Nephron progenitor cell (in vitro differentiated cells): ENCODE measurements at regions not wholly inside any gene's neighbourhood (a gene's known extent, or its start where the extent isn't known, plus 50 kb on each side); places are given as distances from the start of the nearest gene placed in this dataset.

Source experiments
- DNase-seq: peaks from one replicate; pipeline ENCODE4 v3.0.0; 2021
- H3K27ac Mint-ChIP-seq: 2 replicates; pipeline ENCODE4 v1.8.0; 2021; ENCODE audit warnings: mild to moderate bottlenecking, moderate library complexity, mixed read lengths
- H3K27me3 Mint-ChIP-seq: 2 replicates; pipeline ENCODE4 v1.8.0; 2021; ENCODE audit warnings: mild to moderate bottlenecking, low read depth, mixed read lengths; ENCODE audit not compliant: poor library complexity
- H3K36me3 Mint-ChIP-seq: 2 replicates; pipeline ENCODE4 v1.8.0; 2021; ENCODE audit warnings: low read depth, mixed read lengths
- H3K4me1 Mint-ChIP-seq: 2 replicates; pipeline ENCODE4 v1.8.0; 2021; ENCODE audit warnings: mixed read lengths
- H3K4me3 Mint-ChIP-seq: 2 replicates; pipeline ENCODE4 v1.8.0; 2021; ENCODE audit warnings: mild to moderate bottlenecking, moderate library complexity, mixed read lengths
- H3K9me3 Mint-ChIP-seq: 2 replicates; pipeline ENCODE4 v1.8.0; 2021; ENCODE audit warnings: mild to moderate bottlenecking, moderate library complexity, mixed read lengths
- CTCF ChIP-seq: fragments of 200-600 bp; sonication (generic); IDR thresholded peaks from 2 replicates; pipeline ENCODE4 v1.5.0; 2021; ENCODE audit warnings: antibody characterized with exemption

- H3K27ac Mint-ChIP-seq: no peak overlapping the region
- no peak overlapping the region for H3K4me3 Mint-ChIP-seq
- peaks cover 6% of the 10 kb centered on the region for H3K36me3 Mint-ChIP-seq
- DNase-seq: no peak
- no peaks in the 10 kb centered on the region for H3K4me1 Mint-ChIP-seq
- no peaks in the 10 kb centered on the region for H3K27me3 Mint-ChIP-seq
- no peak for TF ChIP-seq CTCF
- peaks cover 14% of the 10 kb centered on the region for H3K9me3 Mint-ChIP-seq
These were observed 619.1 kb downstream of the NYAP2 start for GRCh38 chr2:226018641-226019040.

GRCh38 chr2:226017537-226017936, 618.0 kb downstream of the NYAP2 start:
- no peak for TF ChIP-seq CTCF
- Mint-ChIP-seq H3K4me1 (no peaks in the 10 kb centered on the region), H3K9me3 (peaks cover 14% of the 10 kb centered on the region), H3K27ac (no peak overlapping the region), H3K27me3 (no peaks in the 10 kb centered on the region), H3K4me3 (no peak overlapping the region), H3K36me3 (peaks cover 6% of the 10 kb centered on the region)
- no peak for DNase-seq

- no peak for DNase-seq
- Mint-ChIP-seq H3K27ac (no peak overlapping the region), H3K4me3 (no peak overlapping the region), H3K9me3 (peaks cover 14% of the 10 kb centered on the region), H3K27me3 (no peaks in the 10 kb centered on the region), H3K4me1 (no peaks in the 10 kb centered on the region), H3K36me3 (peaks cover 6% of the 10 kb centered on the region)
- no peak for TF ChIP-seq CTCF
These were observed 617.6 kb downstream of the NYAP2 start for GRCh38 chr2:226017107-226017506.

- TF ChIP-seq CTCF: no peak
- H3K36me3 Mint-ChIP-seq: no peaks in the 10 kb centered on the region
- no peak overlapping the region for H3K4me3 Mint-ChIP-seq
- no peak overlapping the region for H3K27ac Mint-ChIP-seq
- no peaks in the 10 kb centered on the region for H3K9me3 Mint-ChIP-seq
- DNase-seq: no peak
- H3K4me1 Mint-ChIP-seq: no peaks in the 10 kb centered on the region
- no peaks in the 10 kb centered on the region for H3K27me3 Mint-ChIP-seq
These were observed 612.4 kb downstream of the NYAP2 start for GRCh38 chr2:226011716-226012450.

- H3K36me3 Mint-ChIP-seq: no peaks in the 10 kb centered on the region
- no peaks in the 10 kb centered on the region for H3K9me3 Mint-ChIP-seq
- no peak overlapping the region for H3K4me3 Mint-ChIP-seq
- no peak overlapping the region for H3K27ac Mint-ChIP-seq
- no peak for DNase-seq
- no peak for TF ChIP-seq CTCF
- no peaks in the 10 kb centered on the region for H3K27me3 Mint-ChIP-seq
- H3K4me1 Mint-ChIP-seq: no peaks in the 10 kb centered on the region
These were observed 602.9 kb downstream of the NYAP2 start for GRCh38 chr2:226002438-226002837.

- no peaks in the 10 kb centered on the region for H3K27me3 Mint-ChIP-seq
- H3K9me3 Mint-ChIP-seq: no peaks in the 10 kb centered on the region
- H3K36me3 Mint-ChIP-seq: no peaks in the 10 kb centered on the region
- no peaks in the 10 kb centered on the region for H3K4me1 Mint-ChIP-seq
- TF ChIP-seq CTCF: no peak
- H3K4me3 Mint-ChIP-seq: no peak overlapping the region
- DNase-seq: no peak
- no peak overlapping the region for H3K27ac Mint-ChIP-seq
These were observed 602.2 kb downstream of the NYAP2 start for GRCh38 chr2:226001716-226002115.
